ENCODE measurements at regions not wholly inside any gene's neighbourhood (a gene's known extent, or its start where the extent isn't known, plus 50 kb on each side); places are given as distances from the start of the nearest gene placed in this dataset.
"Not testable (repeated sequence)": the region's sequence is repeated elsewhere in the genome, so short reads cannot be mapped to it uniquely, and the experiment has no call there.

- H3K4me2 ChIP-seq (ENCODE audit: low read depth, low read length, poor library complexity, severe bottlenecking): no peak overlapping the region
- H3K4me3 ChIP-seq (ENCODE audit: low read length, poor library complexity, severe bottlenecking): no peak overlapping the region
Measured at GRCh38 chr2:77664491-77664890, 142.3 kb upstream of the LRRTM4 start.

GRCh38 chr2:77666251-77666980, 144.2 kb upstream of the LRRTM4 start:
- Histone ChIP-seq H4K20me1 (ENCODE audit: insufficient read depth, low read length, poor library complexity, severe bottlenecking) (no peaks in the 10 kb centered on the region), H3K4me1 (ENCODE audit: insufficient read depth, low read length, poor library complexity, severe bottlenecking) (no peaks in the 10 kb centered on the region), H2AFZ (ENCODE audit: low read length) (no peak overlapping the region), H3K79me2 (ENCODE audit: insufficient read depth, low read length) (no peaks in the 10 kb centered on the region), H3K4me3 (ENCODE audit: low read length, poor library complexity, severe bottlenecking) (no peak overlapping the region), H3K9me2 (replicated peaks; ENCODE audit: low read depth, low read length) (no peaks in the 10 kb centered on the region), H3K9ac (ENCODE audit: low read depth, low read length, poor library complexity, severe bottlenecking) (no peak overlapping the region), H3K9me3 (ENCODE audit: insufficient read depth, low read depth, low read length) (no peaks in the 10 kb centered on the region), H3F3A (ENCODE audit: low read depth) (no peaks in the 10 kb centered on the region), H3K36me3 (ENCODE audit: insufficient read depth, low read length) (no peaks in the 10 kb centered on the region), H3K27me3 (ENCODE audit: insufficient read depth, low read length, poor library complexity, severe bottlenecking) (no peaks in the 10 kb centered on the region), H3K4me2 (ENCODE audit: low read depth, low read length, poor library complexity, severe bottlenecking) (no peak overlapping the region)
- no peak for TF ChIP-seq CTCF (conservative IDR thresholded peaks at IDR 0.05; ENCODE audit: low read length)
- TF ChIP-seq EZH2phosphoT487 (IDR thresholded peaks at IDR 0.05; ENCODE audit: borderline replicate concordance): no peak

More at GRCh38 chr2:77664491-77664890, 142.3 kb upstream of the LRRTM4 start:
- Histone ChIP-seq H4K20me1 (ENCODE audit: insufficient read depth, low read length, poor library complexity, severe bottlenecking) (no peaks in the 10 kb centered on the region), H3K4me1 (ENCODE audit: insufficient read depth, low read length, poor library complexity, severe bottlenecking) (no peaks in the 10 kb centered on the region), H3K9me2 (replicated peaks; ENCODE audit: low read depth, low read length) (no peaks in the 10 kb centered on the region), H3F3A (ENCODE audit: low read depth) (no peaks in the 10 kb centered on the region), H3K9ac (ENCODE audit: low read depth, low read length, poor library complexity, severe bottlenecking) (no peak overlapping the region), H3K27me3 (ENCODE audit: insufficient read depth, low read length, poor library complexity, severe bottlenecking) (no peaks in the 10 kb centered on the region), H2AFZ (ENCODE audit: low read length) (no peak overlapping the region), H3K79me2 (ENCODE audit: insufficient read depth, low read length) (no peaks in the 10 kb centered on the region), H3K36me3 (ENCODE audit: insufficient read depth, low read length) (no peaks in the 10 kb centered on the region), H3K9me3 (ENCODE audit: insufficient read depth, low read depth, low read length) (no peaks in the 10 kb centered on the region)
- TF ChIP-seq EZH2phosphoT487 (IDR thresholded peaks at IDR 0.05; ENCODE audit: borderline replicate concordance): no peak
- no peak for TF ChIP-seq CTCF (conservative IDR thresholded peaks at IDR 0.05; ENCODE audit: low read length)

GRCh38 chr2:77684543-77685319, 162.6 kb upstream of the LRRTM4 start:
- not testable (repeated sequence) for H2AFZ ChIP-seq (ENCODE audit: low read length); H3K36me3 ChIP-seq (ENCODE audit: insufficient read depth, low read length); H3K4me1 ChIP-seq (ENCODE audit: insufficient read depth, low read length, poor library complexity, severe bottlenecking); H3K9me2 ChIP-seq (replicated peaks; ENCODE audit: low read depth, low read length); H4K20me1 ChIP-seq (ENCODE audit: insufficient read depth, low read length, poor library complexity, severe bottlenecking); H3K4me3 ChIP-seq (ENCODE audit: low read length, poor library complexity, severe bottlenecking); H3K79me2 ChIP-seq (ENCODE audit: insufficient read depth, low read length); H3K9me3 ChIP-seq (ENCODE audit: insufficient read depth, low read depth, low read length); H3K27me3 ChIP-seq (ENCODE audit: insufficient read depth, low read length, poor library complexity, severe bottlenecking); H3K9ac ChIP-seq (ENCODE audit: low read depth, low read length, poor library complexity, severe bottlenecking); H3F3A ChIP-seq (ENCODE audit: low read depth); H3K4me2 ChIP-seq (ENCODE audit: low read depth, low read length, poor library complexity, severe bottlenecking)

All from Loucy (cell line).